Stomach (tissue), 8 donors: ENCODE measurements at regions not wholly inside any gene's neighbourhood (a gene's known extent, or its start where the extent isn't known, plus 50 kb on each side); places are given as distances from the start of the nearest gene placed in this dataset.
A peak's percentile ranks its signal among the peaks of the same experiment; 100 is the strongest.
"Not testable (repeated sequence)": the region's sequence is repeated elsewhere in the genome, so short reads cannot be mapped to it uniquely, and the experiment has no call there.

Experiments
- DNase-seq, 2 donors: peaks; one replicate each; pipeline versions ENCODE4 v3.0.0 to v3.0.0-alpha.2; 2013 to 2019
- H3K27ac ChIP-seq, 5 donors: fragments of 200-600 bp in 4 of 5; sonication (generic) in 4 of 5; one replicate each; pipeline ENCODE4 v1.5.1; 2013 to 2019; ENCODE audit warnings: mild to moderate bottlenecking in 1 of 5, moderate library complexity in 1 of 5
- H3K27me3 ChIP-seq, 3 donors: fragments of 200-600 bp; sonication (generic); one replicate each; pipeline ENCODE4 v1.5.1; 2017 to 2019; ENCODE audit warnings: mixed run types in 1 of 3
- H3K36me3 ChIP-seq, 4 donors: fragments of 200-600 bp; sonication (generic); 1 replicate in 3 of 4; 2 replicates in 1 of 4; pipeline ENCODE4 v1.5.1; 2016 to 2019
- H3K4me1 ChIP-seq, 4 donors: fragments of 200-600 bp; sonication (generic); one replicate each; pipeline ENCODE4 v1.5.1; 2016 to 2019
- H3K4me3 ChIP-seq, 4 donors: fragments of 200-600 bp; sonication (generic) in 3 of 4; one replicate each; pipeline ENCODE4 v1.5.1; 2016 to 2019; ENCODE audit warnings: mild to moderate bottlenecking in 1 of 4
- H3K9me3 ChIP-seq, 4 donors: fragments of 200-600 bp; sonication (generic); one replicate each; pipeline ENCODE4 v1.5.1; 2016 to 2019
- CTCF ChIP-seq, 7 experiments: fragments of 450-650 bp in 4 of 7; fragments of 200-600 bp in 3 of 7; sonication (generic) in 3 of 7; IDR thresholded peaks; one replicate each; pipeline ENCODE4 v1.5.1; 2016 to 2019; ENCODE audit warnings: antibody characterized with exemption in 7 of 7, control low read depth in 2 of 7, mild to moderate bottlenecking in 1 of 7
- EP300 ChIP-seq: sonication (generic); formaldehyde crosslinking; IDR thresholded peaks from one replicate; pipeline ENCODE4 v1.6.1; 2017; ENCODE audit warnings: antibody characterized with exemption
- POLR2A ChIP-seq, 4 donors: fragments of 450-650 bp; IDR thresholded peaks; one replicate each; pipeline ENCODE4 v1.6.1; 2016; ENCODE audit warnings: antibody characterized with exemption in 4 of 4, control low read depth in 2 of 4, mild to moderate bottlenecking in 1 of 4, moderate library complexity in 1 of 4
- POLR2AphosphoS5 ChIP-seq, 3 donors: sonication (generic); formaldehyde crosslinking; IDR thresholded peaks; one replicate each; pipeline ENCODE4 v1.6.1; 2016; ENCODE audit warnings: antibody characterized with exemption in 3 of 3
- WGBS, 5 donors: extraction: QIAGEN DNeasy Blood & Tissue Kit in 3 of 5; methylation state at CpG; one replicate each; pipeline versions ENCODE4 v1.1.5 to v1.1.7; 2013 to 2018; 5-methylcytosine and 5-hydroxymethylcytosine counted together
- intact Hi-C: fragments of 100-400 bp; cut with DNase I; formaldehyde crosslinking; loops from one replicate; pipeline ENCODE4 v1.15.1; 2023; ENCODE audit warnings: low total_unique reads
- donor health status: healthy with polysubstance abuse.
- donor health status: Bipolar disorder and iron deficiency.
- donor health status: healthy.

DNA sequence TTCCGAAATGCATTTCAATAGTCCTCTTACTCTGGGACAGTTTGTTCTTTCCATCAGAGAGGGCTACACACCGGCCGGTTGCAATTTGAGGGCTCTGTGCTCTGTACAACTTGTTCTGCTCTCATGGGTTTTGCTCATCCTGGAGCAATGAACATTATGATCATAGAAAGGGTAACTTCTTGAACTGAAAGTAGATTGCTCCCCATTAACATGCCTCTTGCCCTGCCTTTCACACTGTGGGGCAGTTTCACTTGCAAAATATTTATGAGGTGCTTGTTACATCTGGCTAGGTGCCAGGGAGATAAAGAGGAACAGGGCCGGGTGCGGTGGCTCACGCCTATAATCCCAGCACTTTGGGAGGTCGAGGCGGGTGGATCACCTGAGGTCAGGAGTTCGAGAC is 97.3 kb upstream of the MPP7 start:
- intact Hi-C loops = no loop called here
- WGBS, 5 donors = 47 to 83% (median 55%) methylated on average over 4 to 9 of the region's 9 CpGs
- Histone ChIP-seq H3K27ac (peak overlapping the region in 1 of 5 donors; percentile 18), H3K27me3 (no peaks in the 10 kb centered on the region), H3K4me3 (no peak overlapping the region), H3K9me3 (no peaks in the 10 kb centered on the region), H3K36me3 (no peaks in the 10 kb centered on the region), H3K4me1 (peaks cover 0 to 5% (median 0%) of the 10 kb centered on the region in 4 donors)
- peak in 1 of 2 donors; percentile 53 for DNase-seq
- TF ChIP-seq POLR2AphosphoS5 (IDR thresholded peaks at IDR 0.05) (no peak), POLR2A (IDR thresholded peaks at IDR 0.05) (no peak), CTCF (IDR thresholded peaks at IDR 0.05) (no peak), EP300 (no peak)

GRCh38 chr10:28400681-28401080 is 97.8 kb upstream of the MPP7 start:
- peak overlapping the region in 1 of 5 donors; percentile 45 for H3K27ac ChIP-seq
- TF ChIP-seq EP300 (no peak), CTCF (IDR thresholded peaks at IDR 0.05) (no peak)
- peaks cover 0 to 5% (median 0%) of the 10 kb centered on the region in 4 donors for H3K4me1 ChIP-seq
- no peak overlapping the region for H3K4me3 ChIP-seq
- intact Hi-C loops = no loop called here
- no peaks in the 10 kb centered on the region for H3K27me3 ChIP-seq
- H3K9me3 ChIP-seq = no peaks in the 10 kb centered on the region
- no peaks in the 10 kb centered on the region for H3K36me3 ChIP-seq
- no peak for DNase-seq
- 72 to 93% (median 87%) methylated on average over 5 of the region's 5 CpGs for WGBS, 5 donors

DNA sequence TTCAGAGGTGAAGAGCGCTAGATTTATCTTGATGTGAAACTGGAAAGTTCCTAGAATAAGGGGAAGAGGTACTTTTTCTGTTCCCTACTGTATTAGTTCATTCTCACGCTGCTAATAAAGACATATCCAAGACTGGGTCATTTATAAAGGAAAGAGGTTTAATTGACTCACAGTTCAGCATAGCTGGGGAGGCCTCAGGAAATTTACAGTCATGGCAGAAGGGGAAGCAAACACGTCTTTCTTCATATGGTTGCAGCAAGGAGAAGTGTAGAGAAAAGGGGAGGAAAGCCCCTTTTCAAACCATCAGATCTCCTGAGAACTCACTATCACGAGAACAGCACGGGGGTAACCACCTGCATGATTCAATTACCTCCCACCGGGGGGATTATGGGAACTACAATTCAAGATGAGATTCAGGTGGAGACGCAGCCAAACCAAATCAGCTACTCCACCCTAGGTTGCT is 99.8 kb upstream of the MPP7 start:
- intact Hi-C loops, H3K36me3 ChIP-seq, H3K4me1 ChIP-seq, DNase-seq, H3K27me3 ChIP-seq, H3K4me3 ChIP-seq, H3K9me3 ChIP-seq: not testable (repeated sequence)
- 70 to 85% (median 75%) methylated on average over 7 of the region's 7 CpGs for WGBS, 5 donors
- peak overlapping the region in 1 of 5 donors; percentile 50 for H3K27ac ChIP-seq

DNA sequence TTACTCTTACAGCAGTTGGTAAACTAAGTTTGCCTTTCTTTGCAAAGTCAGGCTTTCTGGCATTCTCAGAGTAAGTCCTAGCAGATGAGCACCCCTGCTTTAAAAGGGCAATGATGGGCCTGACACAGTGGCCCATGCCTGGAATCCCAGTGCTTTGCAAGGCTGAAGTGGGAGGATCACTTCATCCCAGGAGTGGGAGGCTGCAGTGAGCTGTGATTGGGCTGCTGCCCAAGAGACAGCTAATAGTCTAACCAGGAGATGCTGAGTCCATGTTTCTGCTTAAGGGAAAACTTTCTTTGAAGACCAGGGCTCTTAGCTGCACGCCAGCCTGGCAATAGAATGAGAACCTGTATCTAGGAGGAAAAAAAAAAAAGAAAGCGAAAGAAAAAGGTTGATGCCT is 100.2 kb upstream of the MPP7 start:
- intact Hi-C loops = no loop called here
- DNase-seq = no peak

More for the DNA sequence above, 100.2 kb upstream of the MPP7 start:
- Histone ChIP-seq H3K4me1 (peaks cover 0 to 5% (median 0%) of the 10 kb centered on the region in 4 donors), H3K9me3 (no peaks in the 10 kb centered on the region), H3K36me3 (no peaks in the 10 kb centered on the region), H3K27ac (peak overlapping the region in 1 of 5 donors; percentile 20), H3K4me3 (no peak overlapping the region), H3K27me3 (no peaks in the 10 kb centered on the region)
- 89 to 99% (median 95%) methylated on average over 2 of the region's 2 CpGs for WGBS, 5 donors
- TF ChIP-seq CTCF (IDR thresholded peaks at IDR 0.05) (no peak), POLR2A (IDR thresholded peaks at IDR 0.05) (no peak), POLR2AphosphoS5 (IDR thresholded peaks at IDR 0.05) (no peak), EP300 (no peak)
